K562 (cell line): ENCODE measurements at regions not wholly inside any gene's neighbourhood (a gene's known extent, or its start where the extent isn't known, plus 50 kb on each side); places are given as distances from the start of the nearest gene placed in this dataset.

Source experiments
- ATAC-seq: fragments of 200-7000 bp; cut with Tn5 transposase; 3 replicates; pipeline ENCODE4 v1.9.1; 2020; ENCODE audit warnings: moderate library complexity
- BruUV-seq: library from RNA; stranded (reverse); fragments of 400-500 nt; replicated peaks from 2 replicates; lab custom pipeline; 2021; lab: Mats Ljungman, UMichigan
- CTCF ChIA-PET: fragments of 300-600 bp; formaldehyde crosslinking; extraction: SDS; loops from one replicate; lab custom pipeline; 2021; ENCODE audit warnings: low intra/inter-chr PET ratio; lab: Yijun Ruan, JAX
- POLR2A ChIA-PET: fragments of 300-600, 350-650 bp; sonication (Branson Sonifier 250); formaldehyde crosslinking; extraction: SDS; loops from one replicate; lab custom pipeline; 2021; ENCODE audit warnings: antibody characterized with exemption, inconsistent platforms; lab: Yijun Ruan, JAX
- DNase-seq, 4 experiments: peaks; one replicate each; pipeline versions ENCODE4 v3.0.0 to v3.0.0-alpha.2; 2011 to 2018; ENCODE audit warnings: low spot score in 3 of 4, mixed read lengths in 3 of 4; ENCODE audit errors: extremely low read depth in 1 of 4
- FAIRE-seq: peaks from 2 replicates; lab custom pipeline; 2011; peaks lifted over from hg19 to GRCh38; lab: Jason Lieb, UNC
- H2AFZ ChIP-seq: 2 replicates; pipeline ENCODE4 v1.6.0; 2011; ENCODE audit warnings: low read depth, low read length, control low read depth, inconsistent platforms
- H3K27ac ChIP-seq: fragments of 200-600 bp; 3 replicates; pipeline ENCODE4 v1.8.0; 2011; ENCODE audit warnings: low read depth, mild to moderate bottlenecking, control low read depth, inconsistent platforms, low read length, moderate library complexity, mixed read lengths; ENCODE audit errors: extremely low read depth
- H3K27me3 ChIP-seq, 2 experiments: fragments of 300-600 bp in 1 of 2; 2 replicates in 1 of 2; 3 replicates in 1 of 2; pipeline versions ENCODE4 v1.6.0 to v1.8.0; 2011; ENCODE audit warnings: inconsistent platforms in 2 of 2, low read length in 2 of 2, mild to moderate bottlenecking in 1 of 2, mixed read lengths in 1 of 2, moderate library complexity in 1 of 2; ENCODE audit not compliant: control insufficient read depth in 2 of 2, insufficient read depth in 2 of 2
- H3K36me3 ChIP-seq: fragments of 300-600 bp; 3 replicates; pipeline ENCODE4 v1.8.0; 2011; ENCODE audit warnings: mild to moderate bottlenecking, low read length, inconsistent platforms; ENCODE audit not compliant: control insufficient read depth, insufficient read depth
- H3K4me1 ChIP-seq, 2 experiments: fragments of 200-600 bp in 1 of 2; replicated peaks in 1 of 2; 2 replicates in 1 of 2; 3 replicates in 1 of 2; pipeline versions ENCODE4 v1.5.1 to v1.8.0; 2011; ENCODE audit warnings: inconsistent platforms in 2 of 2, low read length in 2 of 2, mild to moderate bottlenecking in 1 of 2, mixed read lengths in 1 of 2, moderate library complexity in 1 of 2; ENCODE audit not compliant: control insufficient read depth in 2 of 2, insufficient read depth in 2 of 2
- H3K4me2 ChIP-seq: 2 replicates; pipeline ENCODE4 v1.6.1; 2011; ENCODE audit warnings: low read length, control low read depth, inconsistent platforms, mixed read lengths; ENCODE audit not compliant: insufficient read depth
- H3K4me3 ChIP-seq: fragments of 200-600 bp; sonication (generic), shearing (Covaris generic); 2 replicates; pipeline ENCODE4 v1.5.1; 2016; ENCODE audit warnings: control low read depth, inconsistent platforms
- H3K79me2 ChIP-seq: fragments of 200-600 bp; 3 replicates; pipeline ENCODE4 v1.8.0; 2011; ENCODE audit warnings: low read length, inconsistent platforms; ENCODE audit not compliant: control insufficient read depth, insufficient read depth
- H3K9ac ChIP-seq, 2 experiments: 2 replicates each; pipeline versions ENCODE4 v1.6.0 to v1.6.1; 2011; ENCODE audit warnings: low read depth in 2 of 2, low read length in 2 of 2, control low read depth in 1 of 2, inconsistent platforms in 1 of 2, mild to moderate bottlenecking in 1 of 2, mixed read lengths in 1 of 2; ENCODE audit not compliant: insufficient read depth in 1 of 2
- H3K9me1 ChIP-seq: one replicate; pipeline ENCODE4 v1.6.0; 2011; ENCODE audit warnings: inconsistent platforms, mild to moderate bottlenecking, low read length, moderate library complexity; ENCODE audit not compliant: control insufficient read depth, insufficient read depth
- H3K9me3 ChIP-seq: replicated peaks from 2 replicates; pipeline ENCODE4 v1.5.1; 2011; ENCODE audit warnings: low read depth, low read length, inconsistent platforms; ENCODE audit not compliant: control insufficient read depth, insufficient read depth
- H4K20me1 ChIP-seq: replicated peaks from 2 replicates; pipeline ENCODE4 v1.6.1; 2011; ENCODE audit warnings: low read length, inconsistent platforms, mixed read lengths; ENCODE audit not compliant: control insufficient read depth, insufficient read depth
- ELK1 ChIP-seq: sonication (generic); formaldehyde crosslinking; IDR thresholded peaks from 2 replicates; pipeline ENCODE4 v1.8.1; 2022; ENCODE audit warnings: missing genetic modification reagents
- TCF7L2 ChIP-seq: fragments of 150-350 bp; IDR thresholded peaks from 2 replicates; pipeline ENCODE4 v1.6.1; 2016; ENCODE audit warnings: low read depth, mild to moderate bottlenecking, low read length, moderate library complexity
- ZBTB11 ChIP-seq, 3 experiments: fragments of 200-800 bp in 1 of 3; fragments of 250-450 bp in 1 of 3; fragments of 450-650 bp in 1 of 3; sonication (Bioruptor Pico) in 1 of 3; sonication (Bioruptor generic) in 1 of 3; formaldehyde crosslinking in 1 of 3; IDR thresholded peaks; 2 replicates each; pipeline versions ENCODE4 v1.6.1 to v1.8.0; 2016 to 2022; ENCODE audit warnings: mild to moderate bottlenecking in 2 of 3, missing genetic modification characterization in 2 of 3, missing compliant biosample characterization in 1 of 3, moderate library complexity in 1 of 3
- ZNF165 ChIP-seq: fragments of 250-450 bp; sonication (Bioruptor Pico); IDR thresholded peaks from 2 replicates; pipeline ENCODE4 v1.4.0; 2020; ENCODE audit warnings: borderline replicate concordance
- ZNF696 ChIP-seq: fragments of 250-450 bp; sonication (Bioruptor Pico); conservative IDR thresholded peaks from 2 replicates; pipeline ENCODE4 v1.4.0; 2020; ENCODE audit warnings: mild to moderate bottlenecking, moderate library complexity
- in situ Hi-C: fragments of 300-500 bp; cut with MboI; formaldehyde crosslinking; loops from 4 replicates; pipeline ENCODE4 v1.15.0; 2018; ENCODE audit warnings: inconsistent platforms, mixed read lengths
- intact Hi-C: fragments of 100-400 bp; cut with micrococcal nuclease; formaldehyde crosslinking; loops from 2 replicates; pipeline ENCODE4 v1.14.2; 2022
- TF ChIP-seq, protein P1 (sequence below): fragments of 250-450 bp; sonication (Bioruptor Pico); IDR thresholded peaks from 2 replicates; pipeline ENCODE4 v1.8.0; 2021; ENCODE audit warnings: moderate library complexity, mild to moderate bottlenecking, inconsistent platforms

- H3K36me3 ChIP-seq, result no peaks in the 10 kb centered on the region
- H3K4me1 ChIP-seq, result no peaks in the 10 kb centered on the region
- ATAC-seq, result no peak
- no peaks in the 10 kb centered on the region for H3K27me3 ChIP-seq
- intact Hi-C loops, result no loop called here
- H3K4me2 ChIP-seq, result no peak overlapping the region
- no peaks in the 10 kb centered on the region for H3K9me3 ChIP-seq
- H3K9me1 ChIP-seq, result no peaks in the 10 kb centered on the region
- H4K20me1 ChIP-seq, result no peaks in the 10 kb centered on the region
- no peak overlapping the region for H3K9ac ChIP-seq
- no peak overlapping the region for H2AFZ ChIP-seq
- no peak for FAIRE-seq
- POLR2A ChIA-PET, result no interaction called here
- TF ChIP-seq ELK1 (CRISPR knock-in tag), result no peak
- no peak for TF ChIP-seq ZBTB11 (CRISPR knock-in tag; IDR thresholded peaks at IDR 0.05)
- no peak for TF ChIP-seq ZNF696 (CRISPR knock-in tag)
- TF ChIP-seq, protein P1, sequence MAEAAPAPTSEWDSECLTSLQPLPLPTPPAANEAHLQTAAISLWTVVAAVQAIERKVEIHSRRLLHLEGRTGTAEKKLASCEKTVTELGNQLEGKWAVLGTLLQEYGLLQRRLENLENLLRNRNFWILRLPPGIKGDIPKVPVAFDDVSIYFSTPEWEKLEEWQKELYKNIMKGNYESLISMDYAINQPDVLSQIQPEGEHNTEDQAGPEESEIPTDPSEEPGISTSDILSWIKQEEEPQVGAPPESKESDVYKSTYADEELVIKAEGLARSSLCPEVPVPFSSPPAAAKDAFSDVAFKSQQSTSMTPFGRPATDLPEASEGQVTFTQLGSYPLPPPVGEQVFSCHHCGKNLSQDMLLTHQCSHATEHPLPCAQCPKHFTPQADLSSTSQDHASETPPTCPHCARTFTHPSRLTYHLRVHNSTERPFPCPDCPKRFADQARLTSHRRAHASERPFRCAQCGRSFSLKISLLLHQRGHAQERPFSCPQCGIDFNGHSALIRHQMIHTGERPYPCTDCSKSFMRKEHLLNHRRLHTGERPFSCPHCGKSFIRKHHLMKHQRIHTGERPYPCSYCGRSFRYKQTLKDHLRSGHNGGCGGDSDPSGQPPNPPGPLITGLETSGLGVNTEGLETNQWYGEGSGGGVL (CRISPR knock-in tag), result no peak
- no peak for TF ChIP-seq ZNF165 (CRISPR knock-in tag)
- no peak for TF ChIP-seq TCF7L2
- TF ChIP-seq, all 486 proteins: peak for 0
- no TSS peak for BruUV-seq
- in situ Hi-C loops, result no loop called here
- H3K79me2 ChIP-seq, result no peaks in the 10 kb centered on the region
- no peak for DNase-seq
- H3K4me3 ChIP-seq, result no peak overlapping the region
- H3K27ac ChIP-seq, result no peak overlapping the region
- CTCF ChIA-PET, result no interaction called here
Measured at GRCh38 chr5:125083981-125084380, 337.5 kb upstream of the ZNF608 start.
